Activated CD8-positive, alpha-beta T cell treated with anti-CD3 and anti-CD28 coated beads for 36 hours (primary cell): ENCODE measurements at regions not wholly inside any gene's neighbourhood (a gene's known extent, or its start where the extent isn't known, plus 50 kb on each side); places are given as distances from the start of the nearest gene placed in this dataset.
"Not testable (repeated sequence)": the region's sequence is repeated elsewhere in the genome, so short reads cannot be mapped to it uniquely, and the experiment has no call there.

ENCODE experiments used
- ATAC-seq: fragments of 200-7000 bp; cut with Tn5 transposase; one replicate; pipeline ENCODE4 v1.10.0; 2021; ENCODE audit warnings: mild to moderate bottlenecking, moderate library complexity
- CTCF ChIA-PET: fragments of 350-600 bp; sonication (Branson Sonifier 250); formaldehyde crosslinking; loops from one replicate; lab custom pipeline; 2021; ENCODE audit warnings: antibody characterized with exemption; lab: Charles Lee
- POLR2A ChIA-PET: fragments of 350-600 bp; sonication (Branson Sonifier 250); formaldehyde crosslinking; loops from one replicate; lab custom pipeline; 2021; ENCODE audit warnings: antibody characterized with exemption; lab: Charles Lee
- DNase-seq: peaks from one replicate; pipeline ENCODE4 v3.0.0-alpha.2; 2020
- H3K27ac Mint-ChIP-seq: one replicate; pipeline ENCODE4 v1.8.0; 2021; ENCODE audit warnings: mild to moderate bottlenecking, mixed read lengths
- H3K27me3 Mint-ChIP-seq: one replicate; pipeline ENCODE4 v1.8.0; 2021; ENCODE audit warnings: mixed read lengths
- H3K36me3 Mint-ChIP-seq: one replicate; pipeline ENCODE4 v1.8.0; 2021; ENCODE audit warnings: low read depth, mixed read lengths
- H3K4me1 Mint-ChIP-seq: one replicate; pipeline ENCODE4 v1.8.0; 2021; ENCODE audit warnings: low read depth, mixed read lengths
- H3K4me3 Mint-ChIP-seq: one replicate; pipeline ENCODE4 v1.8.0; 2021; ENCODE audit warnings: mild to moderate bottlenecking, moderate library complexity, mixed read lengths
- H3K9me3 Mint-ChIP-seq: one replicate; pipeline ENCODE4 v1.8.0; 2021; ENCODE audit warnings: mixed read lengths
- intact Hi-C: fragments of 100-400 bp; cut with micrococcal nuclease; formaldehyde crosslinking; loops from one replicate; pipeline ENCODE4 v1.10.0; 2022
- TF ChIP-seq, protein P1 (sequence below): fragments of 200-600 bp; IDR thresholded peaks from one replicate; pipeline ENCODE4 v1.8.0; 2022; ENCODE audit warnings: antibody characterized with exemption, mild to moderate bottlenecking

DNA sequence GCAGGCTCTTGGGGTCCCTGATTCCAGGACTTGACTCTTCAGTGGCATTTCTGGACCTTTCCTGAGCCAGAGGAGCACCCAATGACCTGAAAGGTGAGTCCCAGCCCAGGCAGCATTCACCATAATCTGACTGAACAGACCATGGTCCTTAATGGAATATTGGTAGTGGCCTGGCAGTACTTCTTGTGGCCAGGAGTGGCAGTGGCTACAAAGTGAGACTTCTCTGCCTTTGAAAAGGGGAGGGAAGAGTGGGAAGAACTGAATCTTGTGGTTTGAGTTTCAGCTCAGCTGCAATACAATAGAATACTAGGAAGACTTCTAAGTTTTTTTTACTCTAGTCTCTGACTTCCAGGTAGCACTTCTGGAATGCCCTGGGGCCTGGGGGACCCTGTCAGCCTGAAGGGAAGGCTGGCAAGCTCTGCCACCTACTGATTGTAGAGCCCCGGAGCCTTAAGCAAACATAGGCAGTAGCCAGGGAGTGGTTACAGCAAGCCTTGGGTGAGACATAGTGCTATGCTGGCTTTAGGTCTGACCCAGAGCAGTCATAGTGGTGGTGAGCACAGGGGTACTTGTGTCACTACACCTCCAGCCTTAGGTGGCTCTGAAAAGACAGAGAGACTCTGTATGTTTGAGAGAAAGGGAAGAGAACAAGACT lies 674.2 kb upstream of the MANEA start:
- no peak for ATAC-seq
- no peaks in the 10 kb centered on the region for H3K4me1 Mint-ChIP-seq
- peaks cover 6% of the 10 kb centered on the region for H3K9me3 Mint-ChIP-seq
- TF ChIP-seq, protein P1, sequence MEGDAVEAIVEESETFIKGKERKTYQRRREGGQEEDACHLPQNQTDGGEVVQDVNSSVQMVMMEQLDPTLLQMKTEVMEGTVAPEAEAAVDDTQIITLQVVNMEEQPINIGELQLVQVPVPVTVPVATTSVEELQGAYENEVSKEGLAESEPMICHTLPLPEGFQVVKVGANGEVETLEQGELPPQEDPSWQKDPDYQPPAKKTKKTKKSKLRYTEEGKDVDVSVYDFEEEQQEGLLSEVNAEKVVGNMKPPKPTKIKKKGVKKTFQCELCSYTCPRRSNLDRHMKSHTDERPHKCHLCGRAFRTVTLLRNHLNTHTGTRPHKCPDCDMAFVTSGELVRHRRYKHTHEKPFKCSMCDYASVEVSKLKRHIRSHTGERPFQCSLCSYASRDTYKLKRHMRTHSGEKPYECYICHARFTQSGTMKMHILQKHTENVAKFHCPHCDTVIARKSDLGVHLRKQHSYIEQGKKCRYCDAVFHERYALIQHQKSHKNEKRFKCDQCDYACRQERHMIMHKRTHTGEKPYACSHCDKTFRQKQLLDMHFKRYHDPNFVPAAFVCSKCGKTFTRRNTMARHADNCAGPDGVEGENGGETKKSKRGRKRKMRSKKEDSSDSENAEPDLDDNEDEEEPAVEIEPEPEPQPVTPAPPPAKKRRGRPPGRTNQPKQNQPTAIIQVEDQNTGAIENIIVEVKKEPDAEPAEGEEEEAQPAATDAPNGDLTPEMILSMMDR: no peak
- DNase-seq: no peak
- intact Hi-C loops: no loop called here
- H3K27ac Mint-ChIP-seq: no peak overlapping the region
- CTCF ChIA-PET: no interaction called here
- no peak overlapping the region for H3K4me3 Mint-ChIP-seq
- H3K36me3 Mint-ChIP-seq: no peaks in the 10 kb centered on the region
- no peaks in the 10 kb centered on the region for H3K27me3 Mint-ChIP-seq
- POLR2A ChIA-PET: no interaction called here

DNA sequence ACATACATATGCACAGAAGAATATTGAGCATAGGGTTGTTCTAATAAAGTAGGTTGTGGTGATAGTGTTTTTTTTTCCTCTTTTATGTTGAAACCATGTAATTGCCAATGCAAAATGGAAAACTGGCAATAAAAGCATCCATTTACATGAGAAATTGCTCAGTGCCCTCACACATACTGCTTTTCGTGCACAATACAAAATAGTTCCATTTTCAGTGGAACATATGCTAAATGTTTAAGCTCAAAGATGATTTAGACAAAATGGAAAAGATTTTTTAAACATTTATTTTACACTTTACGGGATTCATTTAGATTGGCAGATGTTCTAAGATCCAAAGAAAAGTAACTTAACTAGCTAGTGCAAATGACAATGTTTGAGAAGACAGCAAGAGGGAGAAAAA lies 678.1 kb upstream of the MANEA start:
- Mint-ChIP-seq H3K4me3 (no peak overlapping the region), H3K27me3 (no peaks in the 10 kb centered on the region), H3K36me3 (no peaks in the 10 kb centered on the region), H3K27ac (no peak overlapping the region), H3K9me3 (no peaks in the 10 kb centered on the region), H3K4me1 (no peaks in the 10 kb centered on the region)
- TF ChIP-seq, protein P1: no peak
- intact Hi-C loops: no loop called here
- ChIA-PET POLR2A (no interaction called here), CTCF (no interaction called here)
- DNase-seq: no peak
- ATAC-seq: no peak

DNA sequence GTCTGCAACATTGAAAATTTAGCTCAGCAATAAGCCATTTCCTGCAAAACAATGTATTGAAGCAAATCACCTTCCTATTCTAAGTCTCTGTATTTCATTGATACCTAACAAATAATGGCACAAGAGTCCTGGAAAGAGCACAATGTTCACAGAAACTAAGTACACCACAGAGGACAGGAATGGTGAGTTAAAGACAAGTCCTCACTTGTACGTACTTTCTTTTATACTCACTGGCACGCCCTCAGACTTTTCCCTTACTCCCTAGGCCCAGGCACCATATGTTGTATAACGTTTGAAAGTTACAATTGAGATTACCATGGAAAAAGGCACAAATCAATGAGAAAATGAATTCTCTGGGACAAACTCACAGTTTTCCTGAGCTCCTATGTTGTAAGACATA lies 683.0 kb upstream of the MANEA start:
- ATAC-seq (no peak), DNase-seq (no peak)
- intact Hi-C loops: no loop called here
- TF ChIP-seq, protein P1: no peak
- H3K4me1 Mint-ChIP-seq: no peaks in the 10 kb centered on the region
- no peak overlapping the region for H3K4me3 Mint-ChIP-seq
- no peaks in the 10 kb centered on the region for H3K27me3 Mint-ChIP-seq
- H3K9me3 Mint-ChIP-seq: no peaks in the 10 kb centered on the region
- ChIA-PET POLR2A (no interaction called here), CTCF (no interaction called here)
- no peak overlapping the region for H3K27ac Mint-ChIP-seq
- no peaks in the 10 kb centered on the region for H3K36me3 Mint-ChIP-seq

DNA sequence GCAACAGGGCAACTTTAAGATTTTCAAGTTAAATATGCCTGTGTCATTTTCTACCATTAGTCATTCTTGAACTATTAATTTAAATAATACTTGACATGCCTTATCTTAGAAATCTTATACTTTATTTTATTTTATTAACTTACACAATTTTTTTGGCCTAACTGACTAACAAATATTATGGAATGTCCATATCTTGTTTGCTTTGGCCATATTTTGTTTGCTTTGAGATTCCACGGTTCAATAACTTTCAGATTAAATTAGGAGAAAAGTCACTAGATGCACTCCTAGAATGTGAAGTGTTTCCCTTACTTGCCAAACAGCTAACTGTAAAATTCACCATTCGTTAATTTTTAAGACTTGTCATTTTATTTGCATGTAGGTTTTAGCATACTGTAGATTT lies 684.0 kb upstream of the MANEA start:
- no peak overlapping the region for H3K27ac Mint-ChIP-seq
- no peak for DNase-seq
- H3K27me3 Mint-ChIP-seq: no peaks in the 10 kb centered on the region
- POLR2A ChIA-PET: no interaction called here
- no peaks in the 10 kb centered on the region for H3K9me3 Mint-ChIP-seq
- H3K4me3 Mint-ChIP-seq: no peak overlapping the region
- TF ChIP-seq, protein P1: no peak
- no peaks in the 10 kb centered on the region for H3K4me1 Mint-ChIP-seq
- intact Hi-C loops: no loop called here
- CTCF ChIA-PET: no interaction called here
- H3K36me3 Mint-ChIP-seq: no peaks in the 10 kb centered on the region
- no peak for ATAC-seq

DNA sequence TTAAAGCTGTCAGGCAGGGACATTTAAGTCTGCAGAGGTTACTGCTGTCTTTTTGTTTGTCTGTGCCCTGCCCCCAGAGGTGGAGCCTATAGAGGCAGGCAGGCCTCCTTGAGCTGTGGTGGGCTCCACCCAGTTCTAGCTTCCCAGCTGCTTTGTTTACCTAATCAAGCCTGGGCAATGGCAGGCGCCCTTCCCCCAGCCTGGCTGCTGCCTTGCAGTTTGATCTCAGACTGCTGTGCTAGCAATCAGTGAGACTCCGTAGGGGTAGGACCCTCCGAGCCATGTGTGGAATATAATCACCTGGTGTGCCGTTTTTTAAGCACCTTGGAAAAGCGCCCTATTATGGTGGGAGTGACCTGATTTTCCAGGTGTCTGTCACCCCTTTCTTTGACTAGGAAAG lies 703.5 kb upstream of the MANEA start:
- intact Hi-C loops, H3K27me3 Mint-ChIP-seq, H3K4me1 Mint-ChIP-seq, CTCF ChIA-PET, H3K4me3 Mint-ChIP-seq, ATAC-seq, POLR2A ChIA-PET, H3K36me3 Mint-ChIP-seq, DNase-seq, H3K9me3 Mint-ChIP-seq, H3K27ac Mint-ChIP-seq: not testable (repeated sequence)
